GM23338 (cell line): ENCODE measurements at regions not wholly inside any gene's neighbourhood (a gene's known extent, or its start where the extent isn't known, plus 50 kb on each side); places are given as distances from the start of the nearest gene placed in this dataset.

ENCODE experiments used
- ATAC-seq: fragments of 200-7000 bp; cut with Tn5 transposase; 3 replicates; pipeline ENCODE4 v1.9.1; 2020
- DNase-seq: peaks from one replicate; pipeline ENCODE4 v3.0.0-alpha.2; 2015; ENCODE audit warnings: low spot score
- H2AFZ ChIP-seq: fragments of 200-600 bp; sonication (generic); 2 replicates; pipeline ENCODE4 v1.8.0; 2016; ENCODE audit warnings: antibody characterized with exemption, mild to moderate bottlenecking, moderate library complexity
- H3F3A ChIP-seq: fragments of 200-600 bp; sonication (generic); replicated peaks from 2 replicates; pipeline ENCODE4 v1.8.0; 2017; ENCODE audit warnings: antibody characterized with exemption, mixed run types, low read depth
- H3K27ac ChIP-seq: fragments of 200-600 bp; sonication (generic); 2 replicates; pipeline ENCODE4 v1.6.1; 2016; ENCODE audit warnings: low read depth
- H3K27me3 ChIP-seq: fragments of 200-600 bp; sonication (generic); 2 replicates; pipeline ENCODE4 v1.8.0; 2016; ENCODE audit warnings: mild to moderate bottlenecking, mixed run types, moderate library complexity; ENCODE audit not compliant: insufficient read depth
- H3K36me3 ChIP-seq: fragments of 200-600 bp; sonication (generic); 2 replicates; pipeline ENCODE4 v1.8.0; 2016; ENCODE audit warnings: mild to moderate bottlenecking; ENCODE audit not compliant: insufficient read depth
- H3K4me1 ChIP-seq: fragments of 200-600 bp; sonication (generic); 2 replicates; pipeline ENCODE4 v1.8.0; 2016; ENCODE audit warnings: mild to moderate bottlenecking, moderate library complexity; ENCODE audit not compliant: insufficient read depth
- H3K4me2 ChIP-seq: fragments of 200-600 bp; sonication (generic); 2 replicates; pipeline ENCODE4 v1.7.1; 2017; ENCODE audit warnings: mixed run types
- H3K4me3 ChIP-seq: fragments of 200-600 bp; sonication (generic); 2 replicates; pipeline ENCODE4 v1.6.1; 2016; ENCODE audit warnings: mixed run types
- H3K79me2 ChIP-seq: fragments of 200-600 bp; sonication (generic); replicated peaks from 2 replicates; pipeline ENCODE4 v1.8.0; 2017; ENCODE audit warnings: mild to moderate bottlenecking; ENCODE audit not compliant: insufficient read depth
- H3K9me2 ChIP-seq: fragments of 200-600 bp; sonication (generic); 2 replicates; pipeline ENCODE4 v1.8.0; 2017; ENCODE audit not compliant: insufficient read depth
- H4K20me1 ChIP-seq: fragments of 200-600 bp; sonication (generic); replicated peaks from 2 replicates; pipeline ENCODE4 v1.8.0; 2017; ENCODE audit warnings: mild to moderate bottlenecking; ENCODE audit not compliant: insufficient read depth
- H3K27ac Mint-ChIP-seq: 2 replicates; pipeline ENCODE4 v1.8.0; 2020; ENCODE audit warnings: inconsistent platforms, mild to moderate bottlenecking, moderate library complexity, mixed read lengths
- H3K27me3 Mint-ChIP-seq: 3 replicates; pipeline ENCODE4 v1.8.0; 2022; ENCODE audit warnings: low read depth, mild to moderate bottlenecking, moderate library complexity, mixed read lengths, inconsistent platforms; ENCODE audit not compliant: insufficient read depth, poor library complexity
- H3K36me3 Mint-ChIP-seq: 3 replicates; pipeline ENCODE4 v1.8.0; 2021; ENCODE audit warnings: low read depth, mild to moderate bottlenecking, inconsistent platforms, moderate library complexity, mixed read lengths
- H3K4me1 Mint-ChIP-seq: 3 replicates; pipeline ENCODE4 v1.8.0; 2020; ENCODE audit warnings: mild to moderate bottlenecking, inconsistent platforms, mixed read lengths
- H3K4me3 Mint-ChIP-seq: 3 replicates; pipeline ENCODE4 v1.8.0; 2021; ENCODE audit warnings: moderate library complexity, mild to moderate bottlenecking, inconsistent platforms, mixed read lengths
- H3K9me3 Mint-ChIP-seq: 3 replicates; pipeline ENCODE4 v1.8.0; 2020; ENCODE audit warnings: moderate library complexity, mild to moderate bottlenecking, inconsistent platforms, mixed read lengths
- CREB1 ChIP-seq: fragments of 250-450 bp; sonication (Bioruptor Pico); IDR thresholded peaks from 2 replicates; pipeline ENCODE4 v1.5.0; 2020; ENCODE audit warnings: low read depth, mild to moderate bottlenecking, moderate library complexity
- CTCF ChIP-seq, 2 experiments: fragments of 200-600 bp in 1 of 2; sonication (generic) in 1 of 2; conservative IDR thresholded peaks; 2 replicates each; pipeline versions ENCODE4 v1.5.1 to v1.6.1; 2016 to 2017; ENCODE audit warnings: antibody characterized with exemption in 2 of 2, low read depth in 2 of 2, mild to moderate bottlenecking in 2 of 2, moderate library complexity in 1 of 2
- EZH2 ChIP-seq: fragments of 200-600 bp; sonication (generic); IDR thresholded peaks from one replicate; pipeline ENCODE4 v1.8.0; 2017; ENCODE audit warnings: antibody characterized with exemption, mild to moderate bottlenecking, low read depth; ENCODE audit not compliant: unreplicated experiment
- EZH2phosphoT487 ChIP-seq: fragments of 200-600 bp; sonication (generic); IDR thresholded peaks from one replicate; pipeline ENCODE4 v1.8.1; 2018; ENCODE audit warnings: antibody characterized with exemption; ENCODE audit not compliant: unreplicated experiment
- JUNB ChIP-seq: IDR thresholded peaks from one replicate; pipeline ENCODE4 v1.6.1; 2016; ENCODE audit warnings: antibody characterized with exemption; ENCODE audit not compliant: unreplicated experiment
- NANOG ChIP-seq: IDR thresholded peaks from 2 replicates; pipeline ENCODE4 v1.6.1; 2016; ENCODE audit warnings: antibody characterized with exemption, borderline replicate concordance
- STAT1 ChIP-seq: IDR thresholded peaks from one replicate; pipeline ENCODE4 v1.6.1; 2016; ENCODE audit warnings: antibody characterized with exemption; ENCODE audit not compliant: unreplicated experiment
- ZNF114 ChIP-seq: fragments of 250-450 bp; sonication (Bioruptor Pico); IDR thresholded peaks from 2 replicates; pipeline ENCODE4 v1.5.0; 2020; ENCODE audit warnings: mild to moderate bottlenecking, moderate library complexity
- ZNF331 ChIP-seq: fragments of 250-450 bp; sonication (Bioruptor Pico); IDR thresholded peaks from 2 replicates; pipeline ENCODE4 v1.5.0; 2020; ENCODE audit warnings: low read depth, mild to moderate bottlenecking, moderate library complexity
- ZNF462 ChIP-seq: fragments of 250-450 bp; sonication (Bioruptor Pico); IDR thresholded peaks from 2 replicates; pipeline ENCODE4 v1.5.0; 2020; ENCODE audit warnings: mild to moderate bottlenecking, moderate library complexity

GRCh38 chr4:136078976-136079375, 1453.3 kb downstream of the PCDH18 start:
- Histone ChIP-seq H3K9me2 (no peaks in the 10 kb centered on the region), H3K4me2 (no peak overlapping the region), H3K27me3 (no peaks in the 10 kb centered on the region), H3K4me3 (no peak overlapping the region), H3F3A (no peaks in the 10 kb centered on the region), H2AFZ (no peak overlapping the region), H4K20me1 (no peaks in the 10 kb centered on the region), H3K27ac (no peak overlapping the region), H3K36me3 (no peaks in the 10 kb centered on the region), H3K4me1 (peaks cover 9% of the 10 kb centered on the region), H3K79me2 (no peaks in the 10 kb centered on the region)
- H3K27me3 Mint-ChIP-seq: no peaks in the 10 kb centered on the region
- H3K4me1 Mint-ChIP-seq: peaks cover 9% of the 10 kb centered on the region; the same call in 2 of the 3 replicates
- DNase-seq (no peak), ATAC-seq (no peak)
- H3K9me3 Mint-ChIP-seq: no peaks in the 10 kb centered on the region
- H3K36me3 Mint-ChIP-seq: no peaks in the 10 kb centered on the region
- H3K4me3 Mint-ChIP-seq: no peak overlapping the region
- H3K27ac Mint-ChIP-seq: no peak overlapping the region
- TF ChIP-seq ZNF331 (no peak), STAT1 (no peak), ZNF114 (CRISPR knock-in tag) (no peak), NANOG (no peak), CREB1 (CRISPR knock-in tag) (no peak), JUNB (no peak), EZH2 (no peak), EZH2phosphoT487 (no peak)

- H3K9me3 Mint-ChIP-seq: no peaks in the 10 kb centered on the region
- Histone ChIP-seq H3K4me3 (no peak overlapping the region), H3K4me1 (no peaks in the 10 kb centered on the region), H3K36me3 (no peaks in the 10 kb centered on the region), H3F3A (no peaks in the 10 kb centered on the region), H2AFZ (no peak overlapping the region), H3K4me2 (no peak overlapping the region), H3K79me2 (no peaks in the 10 kb centered on the region), H3K27me3 (no peaks in the 10 kb centered on the region), H3K27ac (no peak overlapping the region), H3K9me2 (no peaks in the 10 kb centered on the region), H4K20me1 (no peaks in the 10 kb centered on the region)
- H3K36me3 Mint-ChIP-seq: no peaks in the 10 kb centered on the region
- ATAC-seq (no peak), DNase-seq (peak; percentile 4)
- H3K4me1 Mint-ChIP-seq: no peaks in the 10 kb centered on the region
- no peak overlapping the region for H3K4me3 Mint-ChIP-seq
- H3K27ac Mint-ChIP-seq: no peak overlapping the region
- H3K27me3 Mint-ChIP-seq: no peaks in the 10 kb centered on the region
- no peak for TF ChIP-seq ZNF331
- TF ChIP-seq EZH2: no peak
- no peak for TF ChIP-seq ZNF114 (CRISPR knock-in tag)
- TF ChIP-seq EZH2phosphoT487: no peak
- TF ChIP-seq NANOG: no peak
- TF ChIP-seq CREB1 (CRISPR knock-in tag): no peak
- TF ChIP-seq CTCF (conservative IDR thresholded peaks at IDR 0.05; ENCODE audit: low read depth in 2 of 2): no peak
- TF ChIP-seq JUNB: no peak
- no peak for TF ChIP-seq STAT1
- no peak for TF ChIP-seq ZNF462
Observed at GRCh38 chr4:136056748-136057147, 1475.5 kb downstream of the PCDH18 start.
